K562 (cell line): ENCODE measurements at regions not wholly inside any gene's neighbourhood (a gene's known extent, or its start where the extent isn't known, plus 50 kb on each side); places are given as distances from the start of the nearest gene placed in this dataset. TPM values are rescaled to one million over a fixed set of nuclear protein-coding genes. Genes with fewer than 3 reads are reported as not detected.

Source experiments
- NEUROD1 ChIP-seq: fragments of 150-350 bp; IDR thresholded peaks from 2 replicates; pipeline ENCODE4 v1.6.1; 2014; ENCODE audit warnings: borderline replicate concordance, low read length, low read depth; ENCODE audit not compliant: partially characterized antibody
- ZNF717 ChIP-seq: fragments of 250-450 bp; sonication (Bioruptor Pico); IDR thresholded peaks from 2 replicates; pipeline ENCODE4 v1.5.0; 2021
- small RNA-seq: library from RNA; depleted of rRNA; stranded (forward); fragments of <200 nt; gene quantifications from one replicate; pipeline ENCODE3, GENCODE V24; 2014
- TF ChIP-seq, protein P1 (sequence below): fragments of 450-650 bp; formaldehyde crosslinking; IDR thresholded peaks from 2 replicates; pipeline ENCODE4 v1.4.0; 2022; ENCODE audit warnings: missing genetic modification characterization

DNA sequence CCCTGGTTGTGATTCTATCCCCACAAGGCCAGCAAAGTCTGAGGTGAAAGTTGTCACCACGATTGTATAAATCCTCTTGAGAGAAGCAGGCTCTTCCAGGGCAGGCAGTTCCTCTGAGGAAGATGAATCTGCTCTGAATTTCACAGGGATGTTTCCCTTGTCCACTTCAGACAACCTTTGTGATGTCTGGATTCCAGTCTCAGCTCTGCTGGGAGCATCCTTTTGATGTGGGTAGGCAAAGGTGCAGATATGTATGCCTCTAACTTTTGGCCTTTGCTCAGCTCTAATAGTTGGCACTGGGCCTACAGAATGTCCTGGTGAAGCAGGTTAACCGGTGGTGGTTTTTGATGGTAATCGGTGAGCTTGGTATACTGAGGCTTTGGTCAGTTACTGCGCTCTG, 50.6 kb upstream of the WDR1 start (continued):
- TF ChIP-seq, protein P1, sequence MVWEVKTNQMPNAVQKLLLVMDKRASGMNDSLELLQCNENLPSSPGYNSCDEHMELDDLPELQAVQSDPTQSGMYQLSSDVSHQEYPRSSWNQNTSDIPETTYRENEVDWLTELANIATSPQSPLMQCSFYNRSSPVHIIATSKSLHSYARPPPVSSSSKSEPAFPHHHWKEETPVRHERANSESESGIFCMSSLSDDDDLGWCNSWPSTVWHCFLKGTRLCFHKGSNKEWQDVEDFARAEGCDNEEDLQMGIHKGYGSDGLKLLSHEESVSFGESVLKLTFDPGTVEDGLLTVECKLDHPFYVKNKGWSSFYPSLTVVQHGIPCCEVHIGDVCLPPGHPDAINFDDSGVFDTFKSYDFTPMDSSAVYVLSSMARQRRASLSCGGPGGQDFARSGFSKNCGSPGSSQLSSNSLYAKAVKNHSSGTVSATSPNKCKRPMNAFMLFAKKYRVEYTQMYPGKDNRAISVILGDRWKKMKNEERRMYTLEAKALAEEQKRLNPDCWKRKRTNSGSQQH (CRISPR knock-in tag), result no peak
- TF ChIP-seq ZNF717 (CRISPR knock-in tag), result no peak
- no peak for TF ChIP-seq NEUROD1

Small RNA genes lying in the stretch of these regions (small RNA-seq; reads per million reads assigned to genes)
- not detected for gene AC006499.8
